K562 (cell line): ENCODE measurements at regions not wholly inside any gene's neighbourhood (a gene's known extent, or its start where the extent isn't known, plus 50 kb on each side); places are given as distances from the start of the nearest gene placed in this dataset.

Experiments
- CCNT2 ChIP-seq: IDR thresholded peaks from 2 replicates; pipeline ENCODE4 v1.6.1; 2011; ENCODE audit warnings: borderline replicate concordance, low read depth, mild to moderate bottlenecking, moderate library complexity, mixed read lengths, low read length; ENCODE audit not compliant: insufficient read length; ENCODE audit errors: extremely low read depth
- HMG20A ChIP-seq: fragments of 450-650 bp; formaldehyde crosslinking; conservative IDR thresholded peaks from 2 replicates; pipeline ENCODE4 v1.4.0; 2020; ENCODE audit warnings: mild to moderate bottlenecking, mixed read lengths
- HNRNPUL1 ChIP-seq: fragments of 200-400 bp; formaldehyde crosslinking; IDR thresholded peaks from 2 replicates; pipeline ENCODE4 v1.6.1; 2017; ENCODE audit warnings: low read length
- KDM1A ChIP-seq, 2 experiments: fragments of 450-650 bp; IDR thresholded peaks; 2 replicates each; pipeline ENCODE4 v1.6.1; 2016; ENCODE audit warnings: mild to moderate bottlenecking in 2 of 2
- NCOA1 ChIP-seq: fragments of 450-650 bp; IDR thresholded peaks from 2 replicates; pipeline ENCODE4 v1.6.1; 2016; ENCODE audit warnings: low read depth
- NR2C2 ChIP-seq, 2 experiments: fragments of 200-800 bp in 1 of 2; sonication (Bioruptor generic) in 1 of 2; sonication (generic) in 1 of 2; formaldehyde crosslinking in 1 of 2; IDR thresholded peaks; 2 replicates each; pipeline versions ENCODE4 v1.6.1 to v1.8.0; 2016 to 2022; ENCODE audit warnings: mild to moderate bottlenecking in 1 of 2, missing compliant biosample characterization in 1 of 2, missing genetic modification characterization in 1 of 2, missing genetic modification reagents in 1 of 2
- TAF1 ChIP-seq: IDR thresholded peaks from 2 replicates; pipeline ENCODE4 v1.6.1; 2011; ENCODE audit warnings: mild to moderate bottlenecking, low read length, moderate library complexity; ENCODE audit not compliant: insufficient read depth, control insufficient read depth, severe bottlenecking; ENCODE audit errors: extremely low read depth
- TBL1XR1 ChIP-seq, 2 experiments: IDR thresholded peaks; 2 replicates each; pipeline ENCODE4 v1.6.1; 2012; ENCODE audit warnings: improper control_type of control experiment in 2 of 2, low read length in 2 of 2, mild to moderate bottlenecking in 1 of 2
- TCF7 ChIP-seq: sonication (generic); IDR thresholded peaks from 2 replicates; pipeline ENCODE4 v1.6.1; 2016; ENCODE audit warnings: antibody characterized with exemption, borderline replicate concordance
- TFE3 ChIP-seq: fragments of 450-650 bp; formaldehyde crosslinking; IDR thresholded peaks from 2 replicates; pipeline ENCODE4 v1.4.0; 2020; ENCODE audit warnings: mild to moderate bottlenecking, mixed read lengths
- ZNF24 ChIP-seq: fragments of 450-650 bp; IDR thresholded peaks from 2 replicates; pipeline ENCODE4 v1.6.1; 2016
- ZNF583 ChIP-seq: fragments of 250-450 bp; sonication (Bioruptor Pico); IDR thresholded peaks from 2 replicates; pipeline ENCODE4 v1.4.0; 2020
- ZNF668 ChIP-seq: fragments of 250-450 bp; sonication (Bioruptor Pico); IDR thresholded peaks from 2 replicates; pipeline ENCODE4 v1.8.0; 2022; ENCODE audit warnings: mild to moderate bottlenecking, inconsistent platforms
- ZNF830 ChIP-seq: fragments of 250-450 bp; sonication (Bioruptor Pico); IDR thresholded peaks from 2 replicates; pipeline ENCODE4 v1.5.0; 2021; ENCODE audit warnings: mild to moderate bottlenecking
- TF ChIP-seq, protein P1 (sequence below): fragments of 250-450 bp; sonication (Bioruptor Pico); IDR thresholded peaks from 2 replicates; pipeline ENCODE4 v1.4.0; 2020; ENCODE audit warnings: mild to moderate bottlenecking, moderate library complexity
- TF ChIP-seq, protein P2 (sequence below): fragments of 250-450 bp; sonication (Bioruptor Pico); IDR thresholded peaks from 2 replicates; pipeline ENCODE4 v1.5.0; 2022; ENCODE audit warnings: mild to moderate bottlenecking
- TF ChIP-seq, protein P3 (sequence below), 2 experiments: fragments of 450-650 bp; conservative IDR thresholded peaks; 2 replicates each; pipeline ENCODE4 v1.6.1; 2017; ENCODE audit warnings: mild to moderate bottlenecking in 2 of 2, moderate library complexity in 2 of 2

GRCh38 chr1:201618389-201618788, 79.5 kb downstream of the NAV1 start (continued):
- TF ChIP-seq, protein P1, sequence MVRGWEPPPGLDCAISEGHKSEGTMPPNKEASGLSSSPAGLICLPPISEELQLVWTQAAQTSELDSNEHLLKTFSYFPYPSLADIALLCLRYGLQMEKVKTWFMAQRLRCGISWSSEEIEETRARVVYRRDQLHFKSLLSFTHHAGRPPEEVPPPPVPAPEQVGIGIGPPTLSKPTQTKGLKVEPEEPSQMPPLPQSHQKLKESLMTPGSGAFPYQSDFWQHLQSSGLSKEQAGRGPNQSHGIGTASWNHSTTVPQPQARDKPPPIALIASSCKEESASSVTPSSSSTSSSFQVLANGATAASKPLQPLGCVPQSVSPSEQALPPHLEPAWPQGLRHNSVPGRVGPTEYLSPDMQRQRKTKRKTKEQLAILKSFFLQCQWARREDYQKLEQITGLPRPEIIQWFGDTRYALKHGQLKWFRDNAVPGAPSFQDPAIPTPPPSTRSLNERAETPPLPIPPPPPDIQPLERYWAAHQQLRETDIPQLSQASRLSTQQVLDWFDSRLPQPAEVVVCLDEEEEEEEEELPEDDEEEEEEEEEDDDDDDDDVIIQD (CRISPR knock-in tag): no peak
- TF ChIP-seq TCF7 (no peak), ZNF668 (CRISPR knock-in tag) (no peak), HMG20A (no peak), ZNF24 (no peak), ZNF830 (no peak), TBL1XR1 (IDR thresholded peaks at IDR 0.05; ENCODE audit: low read length in 2 of 2) (no peak), NCOA1 (no peak), TFE3 (CRISPR knock-in tag) (no peak), CCNT2 (no peak), HNRNPUL1 (no peak), ZNF583 (no peak), NR2C2 (CRISPR knock-in tag; IDR thresholded peaks at IDR 0.05) (no peak), NR2C2 (tag; IDR thresholded peaks at IDR 0.05) (peak; percentile 38; the same call in 1 of the 2 replicates), KDM1A (IDR thresholded peaks at IDR 0.05) (peak in 1 of 2 experiments; percentile 54; a peak in 1 of 4 replicates), TAF1 (no peak)
- TF ChIP-seq, protein P2, sequence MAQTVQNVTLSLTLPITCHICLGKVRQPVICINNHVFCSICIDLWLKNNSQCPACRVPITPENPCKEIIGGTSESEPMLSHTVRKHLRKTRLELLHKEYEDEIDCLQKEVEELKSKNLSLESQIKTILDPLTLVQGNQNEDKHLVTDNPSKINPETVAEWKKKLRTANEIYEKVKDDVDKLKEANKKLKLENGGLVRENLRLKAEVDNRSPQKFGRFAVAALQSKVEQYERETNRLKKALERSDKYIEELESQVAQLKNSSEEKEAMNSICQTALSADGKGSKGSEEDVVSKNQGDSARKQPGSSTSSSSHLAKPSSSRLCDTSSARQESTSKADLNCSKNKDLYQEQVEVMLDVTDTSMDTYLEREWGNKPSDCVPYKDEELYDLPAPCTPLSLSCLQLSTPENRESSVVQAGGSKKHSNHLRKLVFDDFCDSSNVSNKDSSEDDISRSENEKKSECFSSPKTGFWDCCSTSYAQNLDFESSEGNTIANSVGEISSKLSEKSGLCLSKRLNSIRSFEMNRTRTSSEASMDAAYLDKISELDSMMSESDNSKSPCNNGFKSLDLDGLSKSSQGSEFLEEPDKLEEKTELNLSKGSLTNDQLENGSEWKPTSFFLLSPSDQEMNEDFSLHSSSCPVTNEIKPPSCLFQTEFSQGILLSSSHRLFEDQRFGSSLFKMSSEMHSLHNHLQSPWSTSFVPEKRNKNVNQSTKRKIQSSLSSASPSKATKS (CRISPR knock-in tag): no peak
- TF ChIP-seq, protein P3, sequence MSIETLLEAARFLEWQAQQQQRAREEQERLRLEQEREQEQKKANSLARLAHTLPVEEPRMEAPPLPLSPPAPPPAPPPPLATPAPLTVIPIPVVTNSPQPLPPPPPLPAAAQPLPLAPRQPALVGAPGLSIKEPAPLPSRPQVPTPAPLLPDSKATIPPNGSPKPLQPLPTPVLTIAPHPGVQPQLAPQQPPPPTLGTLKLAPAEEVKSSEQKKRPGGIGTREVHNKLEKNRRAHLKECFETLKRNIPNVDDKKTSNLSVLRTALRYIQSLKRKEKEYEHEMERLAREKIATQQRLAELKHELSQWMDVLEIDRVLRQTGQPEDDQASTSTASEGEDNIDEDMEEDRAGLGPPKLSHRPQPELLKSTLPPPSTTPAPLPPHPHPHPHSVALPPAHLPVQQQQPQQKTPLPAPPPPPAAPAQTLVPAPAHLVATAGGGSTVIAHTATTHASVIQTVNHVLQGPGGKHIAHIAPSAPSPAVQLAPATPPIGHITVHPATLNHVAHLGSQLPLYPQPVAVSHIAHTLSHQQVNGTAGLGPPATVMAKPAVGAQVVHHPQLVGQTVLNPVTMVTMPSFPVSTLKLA (conservative IDR thresholded peaks at IDR 0.05): no peak
- TF ChIP-seq, all 486 proteins: peak for 5
